ENCODE measurements at regions not wholly inside any gene's neighbourhood (a gene's known extent, or its start where the extent isn't known, plus 50 kb on each side); places are given as distances from the start of the nearest gene placed in this dataset.
"Not testable (repeated sequence)": the region's sequence is repeated elsewhere in the genome, so short reads cannot be mapped to it uniquely, and the experiment has no call there.

GRCh38 chr5:87127956-87128687 is 139.6 kb upstream of the RASA1 start:
- no peak for DNase-seq
- no peak for TF ChIP-seq CTCF (IDR thresholded peaks at IDR 0.05; ENCODE audit: low read depth, low read length)
- Histone ChIP-seq H3K4me1 (no peaks in the 10 kb centered on the region), H3K27me3 (peaks cover 4% of the 10 kb centered on the region), H3K36me3 (no peaks in the 10 kb centered on the region), H3K9me3 (no peaks in the 10 kb centered on the region), H3K4me3 (ENCODE audit: low read depth, low read length) (no peak overlapping the region)

- no peak for DNase-seq
- no peaks in the 10 kb centered on the region for H3K9me3 ChIP-seq
- no peak overlapping the region for H3K4me3 ChIP-seq (ENCODE audit: low read depth, low read length)
- no peak for TF ChIP-seq CTCF (IDR thresholded peaks at IDR 0.05; ENCODE audit: low read depth, low read length)
- H3K27me3 ChIP-seq: no peaks in the 10 kb centered on the region; the same call in 1 of the 2 replicates
- no peaks in the 10 kb centered on the region for H3K4me1 ChIP-seq
- no peaks in the 10 kb centered on the region for H3K36me3 ChIP-seq
These were observed 138.6 kb upstream of the RASA1 start for GRCh38 chr5:87129046-87129445.

GRCh38 chr5:87132696-87133095 is 135.0 kb upstream of the RASA1 start:
- H3K4me1 ChIP-seq: no peaks in the 10 kb centered on the region
- no peaks in the 10 kb centered on the region; the same call in 1 of the 2 replicates for H3K27me3 ChIP-seq
- TF ChIP-seq CTCF (IDR thresholded peaks at IDR 0.05; ENCODE audit: low read depth, low read length): no peak
- no peak overlapping the region for H3K4me3 ChIP-seq (ENCODE audit: low read depth, low read length)
- H3K9me3 ChIP-seq: no peaks in the 10 kb centered on the region
- no peaks in the 10 kb centered on the region for H3K36me3 ChIP-seq
- no peak for DNase-seq

- H3K4me3 ChIP-seq (ENCODE audit: low read depth, low read length); H3K27me3 ChIP-seq; H3K9me3 ChIP-seq; H3K4me1 ChIP-seq; H3K36me3 ChIP-seq; DNase-seq: not testable (repeated sequence)
These were observed 133.2 kb upstream of the RASA1 start for GRCh38 chr5:87134513-87134912.

GRCh38 chr5:87136096-87136495 is 131.6 kb upstream of the RASA1 start:
- DNase-seq: no peak
- Histone ChIP-seq H3K9me3 (no peaks in the 10 kb centered on the region), H3K27me3 (no peaks in the 10 kb centered on the region), H3K36me3 (no peaks in the 10 kb centered on the region), H3K4me1 (no peaks in the 10 kb centered on the region), H3K4me3 (ENCODE audit: low read depth, low read length) (no peak overlapping the region)
- no peak for TF ChIP-seq CTCF (IDR thresholded peaks at IDR 0.05; ENCODE audit: low read depth, low read length)

- Histone ChIP-seq H3K27me3 (no peaks in the 10 kb centered on the region), H3K4me3 (ENCODE audit: low read depth, low read length) (no peak overlapping the region), H3K36me3 (no peaks in the 10 kb centered on the region), H3K4me1 (no peaks in the 10 kb centered on the region), H3K9me3 (no peaks in the 10 kb centered on the region)
- no peak for TF ChIP-seq CTCF (IDR thresholded peaks at IDR 0.05; ENCODE audit: low read depth, low read length)
- DNase-seq: no peak
These were observed 130.9 kb upstream of the RASA1 start for GRCh38 chr5:87136733-87137132.
